ENCODE measurements at regions not wholly inside any gene's neighbourhood (a gene's known extent, or its start where the extent isn't known, plus 50 kb on each side); places are given as distances from the start of the nearest gene placed in this dataset.

DNA sequence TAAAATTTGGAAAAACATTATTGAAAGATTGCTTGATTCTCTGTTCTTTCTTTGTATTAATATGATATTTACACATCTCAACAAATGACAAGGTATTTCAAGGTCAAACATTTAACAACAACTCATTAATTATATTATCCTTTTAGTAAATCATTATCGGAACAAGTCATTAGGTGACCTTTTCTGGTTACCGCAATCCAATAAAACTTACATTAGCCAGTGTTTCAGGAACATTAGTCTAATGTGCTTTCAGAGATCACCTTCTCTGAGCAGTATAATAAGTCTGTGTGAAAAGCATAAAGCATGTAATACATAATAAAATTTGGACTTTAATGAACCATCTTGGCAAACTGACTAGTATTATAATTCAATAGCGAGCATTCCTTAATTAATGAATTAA lies 1466.4 kb downstream of the FAM181B start:
- DNase-seq: no peak
- Histone ChIP-seq H3K4me1 (no peaks in the 10 kb centered on the region), H3K36me3 (no peaks in the 10 kb centered on the region), H3K9me3 (no peaks in the 10 kb centered on the region), H3K27me3 (no peaks in the 10 kb centered on the region), H3K4me3 (no peak overlapping the region), H3K27ac (no peak overlapping the region)
- intact Hi-C loops (cut with DNase I): no loop called here
- 86 to 96% methylated on average over 3 of the region's 3 CpGs for WGBS, 2 donors
- no peak for TF ChIP-seq EP300 (IDR thresholded peaks at IDR 0.05)

DNA sequence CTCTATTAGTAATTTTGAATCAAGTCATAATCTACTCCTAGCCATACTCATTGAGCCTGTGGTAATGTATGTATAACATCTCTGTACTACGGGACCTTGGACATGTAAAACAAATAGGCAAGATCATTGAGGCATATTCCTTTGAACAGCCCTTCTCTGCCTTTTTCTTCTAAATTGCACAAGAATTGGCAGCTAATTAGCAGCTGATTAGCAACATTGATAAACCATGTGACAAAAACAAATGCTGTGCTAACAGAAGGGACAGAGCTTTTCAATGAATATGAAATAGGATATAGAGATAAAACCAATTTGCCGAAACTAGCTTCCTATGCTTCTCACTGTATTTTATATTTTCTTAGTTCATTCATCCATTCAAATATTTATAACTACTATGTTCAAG lies 1474.2 kb downstream of the FAM181B start:
- WGBS, 2 donors: 91 to 96% methylated on average over 2 of the region's 2 CpGs
- no peaks in the 10 kb centered on the region for H3K36me3 ChIP-seq
- intact Hi-C loops (cut with DNase I): no loop called here
- H3K4me3 ChIP-seq: no peak overlapping the region
- no peaks in the 10 kb centered on the region for H3K4me1 ChIP-seq
- TF ChIP-seq EP300 (IDR thresholded peaks at IDR 0.05): no peak
- no peak for TF ChIP-seq POLR2AphosphoS5 (IDR thresholded peaks at IDR 0.05)
- TF ChIP-seq, protein P1, sequence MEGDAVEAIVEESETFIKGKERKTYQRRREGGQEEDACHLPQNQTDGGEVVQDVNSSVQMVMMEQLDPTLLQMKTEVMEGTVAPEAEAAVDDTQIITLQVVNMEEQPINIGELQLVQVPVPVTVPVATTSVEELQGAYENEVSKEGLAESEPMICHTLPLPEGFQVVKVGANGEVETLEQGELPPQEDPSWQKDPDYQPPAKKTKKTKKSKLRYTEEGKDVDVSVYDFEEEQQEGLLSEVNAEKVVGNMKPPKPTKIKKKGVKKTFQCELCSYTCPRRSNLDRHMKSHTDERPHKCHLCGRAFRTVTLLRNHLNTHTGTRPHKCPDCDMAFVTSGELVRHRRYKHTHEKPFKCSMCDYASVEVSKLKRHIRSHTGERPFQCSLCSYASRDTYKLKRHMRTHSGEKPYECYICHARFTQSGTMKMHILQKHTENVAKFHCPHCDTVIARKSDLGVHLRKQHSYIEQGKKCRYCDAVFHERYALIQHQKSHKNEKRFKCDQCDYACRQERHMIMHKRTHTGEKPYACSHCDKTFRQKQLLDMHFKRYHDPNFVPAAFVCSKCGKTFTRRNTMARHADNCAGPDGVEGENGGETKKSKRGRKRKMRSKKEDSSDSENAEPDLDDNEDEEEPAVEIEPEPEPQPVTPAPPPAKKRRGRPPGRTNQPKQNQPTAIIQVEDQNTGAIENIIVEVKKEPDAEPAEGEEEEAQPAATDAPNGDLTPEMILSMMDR (IDR thresholded peaks at IDR 0.05): no peak
- no peak for TF ChIP-seq POLR2A (IDR thresholded peaks at IDR 0.05)
- no peak for DNase-seq
- H3K27me3 ChIP-seq: no peaks in the 10 kb centered on the region
- no peak overlapping the region for H3K27ac ChIP-seq
- no peaks in the 10 kb centered on the region for H3K9me3 ChIP-seq

DNA sequence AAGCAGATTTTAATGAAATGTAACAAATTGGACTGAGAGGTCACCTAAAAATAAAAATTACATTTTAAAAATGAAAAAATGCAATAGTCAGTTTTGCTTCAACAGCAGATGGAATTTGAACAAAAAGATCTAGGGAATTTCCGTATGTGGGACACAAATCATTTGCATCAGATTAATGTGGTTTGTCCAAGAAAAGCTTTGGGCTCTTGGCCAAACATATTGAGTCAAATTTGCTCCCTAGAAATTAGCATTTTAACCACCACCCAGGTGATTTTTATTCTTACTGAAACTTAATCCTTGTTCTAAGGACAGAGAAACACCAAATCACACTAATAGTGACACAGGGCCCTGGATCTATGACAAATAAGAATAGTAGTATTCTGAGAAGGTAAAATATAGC lies 1477.8 kb downstream of the FAM181B start:
- Histone ChIP-seq H3K27me3 (no peaks in the 10 kb centered on the region), H3K9me3 (no peaks in the 10 kb centered on the region), H3K4me1 (no peaks in the 10 kb centered on the region), H3K27ac (no peak overlapping the region), H3K36me3 (no peaks in the 10 kb centered on the region), H3K4me3 (no peak overlapping the region)
- no peak for TF ChIP-seq POLR2AphosphoS5 (IDR thresholded peaks at IDR 0.05)
- no peak for TF ChIP-seq EP300 (IDR thresholded peaks at IDR 0.05)
- TF ChIP-seq POLR2A (IDR thresholded peaks at IDR 0.05): no peak
- WGBS, 2 donors: 61 to 71% methylated on average over 1 of the region's 1 CpG
- no peak for DNase-seq
- intact Hi-C loops (cut with DNase I): no loop called here

DNA sequence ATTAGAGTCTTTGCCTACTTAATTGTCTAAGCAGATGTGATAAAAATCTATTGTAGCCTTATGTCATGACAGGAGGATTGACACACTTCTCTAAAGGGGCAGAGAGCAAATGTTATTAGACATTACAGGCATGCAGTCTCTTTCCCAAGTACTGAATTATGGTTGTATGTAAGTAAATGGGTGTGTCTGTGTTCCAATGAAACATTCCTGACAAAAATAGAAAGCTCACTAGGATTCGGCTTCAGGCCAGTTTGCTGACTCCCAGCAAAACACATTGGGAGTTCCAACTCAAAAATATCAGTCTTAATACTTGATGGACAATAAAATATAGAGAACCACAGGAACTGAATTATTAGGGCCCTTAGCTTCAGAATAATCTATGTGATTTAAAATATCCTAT lies 1480.4 kb downstream of the FAM181B start:
- Histone ChIP-seq H3K9me3 (no peaks in the 10 kb centered on the region), H3K4me1 (no peaks in the 10 kb centered on the region), H3K27ac (no peak overlapping the region), H3K27me3 (no peaks in the 10 kb centered on the region), H3K4me3 (no peak overlapping the region), H3K36me3 (no peaks in the 10 kb centered on the region)
- intact Hi-C loops (cut with DNase I): no loop called here
- WGBS, 2 donors: 7 to 43% methylated on average over 1 of the region's 1 CpG
- TF ChIP-seq, protein P1 (IDR thresholded peaks at IDR 0.05): no peak
- TF ChIP-seq POLR2A (IDR thresholded peaks at IDR 0.05): no peak
- no peak for TF ChIP-seq EP300 (IDR thresholded peaks at IDR 0.05)
- no peak for TF ChIP-seq POLR2AphosphoS5 (IDR thresholded peaks at IDR 0.05)
- no peak for DNase-seq

DNA sequence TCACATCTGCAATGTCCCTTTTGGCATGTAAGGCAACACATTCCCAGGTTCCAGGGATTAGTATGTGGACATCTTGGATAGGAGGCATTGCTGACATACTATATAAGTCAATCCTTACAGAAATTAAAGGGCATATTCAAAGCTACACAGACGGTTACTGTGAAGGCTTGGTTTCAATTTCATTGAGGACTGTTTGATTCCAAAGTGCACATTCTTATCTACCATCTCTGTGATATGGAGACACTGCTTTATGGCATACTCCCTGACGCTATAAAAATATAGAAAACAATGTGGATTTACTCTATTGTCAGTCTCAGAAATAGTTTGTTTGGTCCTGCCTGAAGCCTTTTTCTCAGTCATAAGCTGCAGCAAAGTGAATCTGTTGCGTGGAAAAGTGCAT lies 1486.7 kb downstream of the FAM181B start:
- no peak for DNase-seq
- no peak overlapping the region for H3K4me3 ChIP-seq
- no peak overlapping the region for H3K27ac ChIP-seq
- intact Hi-C loops (cut with DNase I): no loop called here
- H3K27me3 ChIP-seq: no peaks in the 10 kb centered on the region
- H3K9me3 ChIP-seq: no peaks in the 10 kb centered on the region
- no peaks in the 10 kb centered on the region for H3K4me1 ChIP-seq
- WGBS, 2 donors: 13 to 53% methylated on average over 3 of the region's 3 CpGs
- no peaks in the 10 kb centered on the region for H3K36me3 ChIP-seq
- no peak for TF ChIP-seq POLR2A (IDR thresholded peaks at IDR 0.05)
- no peak for TF ChIP-seq POLR2AphosphoS5 (IDR thresholded peaks at IDR 0.05)
- no peak for TF ChIP-seq EP300 (IDR thresholded peaks at IDR 0.05)
- TF ChIP-seq, protein P1 (IDR thresholded peaks at IDR 0.05): no peak

DNA sequence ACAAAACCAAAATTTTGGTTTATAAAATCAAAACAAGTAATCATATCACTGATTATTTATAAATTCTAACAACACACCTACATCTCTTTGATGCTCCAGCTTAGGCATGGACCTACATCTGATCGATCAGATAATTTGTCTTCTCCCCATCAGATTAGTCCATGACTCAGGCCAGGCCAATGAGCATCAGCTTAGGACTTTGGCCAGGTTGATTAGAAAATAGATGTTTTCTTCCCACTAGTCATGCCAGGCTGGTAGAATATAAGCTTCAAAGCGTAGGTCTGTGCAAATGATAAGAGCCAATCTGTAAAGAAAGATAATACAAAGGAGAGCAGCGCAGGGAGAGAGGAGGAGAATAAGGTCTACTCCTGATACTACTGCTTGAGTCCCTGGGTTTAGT lies 1487.9 kb downstream of the FAM181B start:
- intact Hi-C loops (cut with DNase I): no loop called here

More for the DNA sequence above, 1487.9 kb downstream of the FAM181B start:
- H3K36me3 ChIP-seq: no peaks in the 10 kb centered on the region
- no peak overlapping the region for H3K27ac ChIP-seq
- WGBS, 2 donors: 80 to 87% methylated on average over 3 of the region's 3 CpGs
- H3K27me3 ChIP-seq: no peaks in the 10 kb centered on the region
- H3K9me3 ChIP-seq: no peaks in the 10 kb centered on the region
- TF ChIP-seq EP300 (IDR thresholded peaks at IDR 0.05): no peak
- TF ChIP-seq, protein P1 (IDR thresholded peaks at IDR 0.05): no peak
- no peak for TF ChIP-seq POLR2AphosphoS5 (IDR thresholded peaks at IDR 0.05)
- no peak for TF ChIP-seq POLR2A (IDR thresholded peaks at IDR 0.05)
- no peak for DNase-seq
- H3K4me3 ChIP-seq: no peak overlapping the region
- no peaks in the 10 kb centered on the region for H3K4me1 ChIP-seq

Measured in sigmoid colon (tissue), 6 donors.